ACHN (cell line): ENCODE measurements at regions not wholly inside any gene's neighbourhood (a gene's known extent, or its start where the extent isn't known, plus 50 kb on each side); places are given as distances from the start of the nearest gene placed in this dataset.

Experiments used
- DNase-seq: peaks from one replicate; pipeline ENCODE4 v3.0.0-alpha.2; 2015
- in situ Hi-C: cut with HindIII; loops from 2 replicates; pipeline ENCODE4 v1.10.0; 2017; ENCODE audit warnings: low sequenced_read_pairs, low pct_ligation_motif_present, low pct_unique_long_range_greater_than_20kb

- in situ Hi-C loops: no loop called here
- peak; percentile 48 for DNase-seq
Measured at GRCh38 chr4:120977435-120977997, 55.0 kb upstream of the PRDM5 start.

GRCh38 chr4:120973207-120973606 lies 50.7 kb upstream of the PRDM5 start:
- DNase-seq: no peak
- in situ Hi-C loops: no loop called here
